Stimulated activated CD8-positive, alpha-beta memory T cell treated with anti-CD3 and anti-CD28 coated beads, Interleukin-15, amount 100 ng/mL, for 48 hours (primary cell): ENCODE measurements at regions not wholly inside any gene's neighbourhood (a gene's known extent, or its start where the extent isn't known, plus 50 kb on each side); places are given as distances from the start of the nearest gene placed in this dataset.

Experiments used
- DNase-seq, 2 donors: peaks; one replicate each; pipeline ENCODE4 v3.0.0-alpha.2; 2020; ENCODE audit warnings: low read depth in 2 of 2

GRCh38 chr12:92582475-92582874 is 120.3 kb upstream of the PLEKHG7 start:
- no peak for DNase-seq

- no peak for DNase-seq
These were observed 121.2 kb upstream of the PLEKHG7 start for GRCh38 chr12:92581604-92582003.

- no peak for DNase-seq
These were observed 127.7 kb upstream of the PLEKHG7 start for GRCh38 chr12:92574911-92575570.

- no peak for DNase-seq
These were observed 128.6 kb upstream of the PLEKHG7 start for GRCh38 chr12:92574051-92574783.

- no peak for DNase-seq
These were observed 129.7 kb upstream of the PLEKHG7 start for GRCh38 chr12:92573104-92573503.

GRCh38 chr12:92571844-92572543 is 130.8 kb upstream of the PLEKHG7 start:
- DNase-seq: no peak

- DNase-seq: no peak
These were observed 131.6 kb upstream of the PLEKHG7 start for GRCh38 chr12:92571169-92571568.

GRCh38 chr12:92570056-92570753 is 132.6 kb upstream of the PLEKHG7 start:
- peak in 1 of 2 donors; percentile 15 for DNase-seq

- no peak for DNase-seq
These were observed 134.1 kb upstream of the PLEKHG7 start for GRCh38 chr12:92568691-92569090.

GRCh38 chr12:92566448-92567019 is 136.3 kb upstream of the PLEKHG7 start:
- no peak for DNase-seq

- no peak for DNase-seq
These were observed 139.0 kb upstream of the PLEKHG7 start for GRCh38 chr12:92563819-92564218.

GRCh38 chr12:92562063-92562734 is 140.6 kb upstream of the PLEKHG7 start:
- DNase-seq: no peak

GRCh38 chr12:92561543-92561899 is 141.3 kb upstream of the PLEKHG7 start:
- DNase-seq: no peak

- no peak for DNase-seq
These were observed 141.9 kb upstream of the PLEKHG7 start for GRCh38 chr12:92560713-92561542.

GRCh38 chr12:92558806-92559205 is 144.0 kb upstream of the PLEKHG7 start:
- no peak for DNase-seq

- no peak for DNase-seq
These were observed 144.5 kb upstream of the PLEKHG7 start for GRCh38 chr12:92558215-92558773.

GRCh38 chr12:92557422-92557724 is 145.4 kb upstream of the PLEKHG7 start:
- DNase-seq: no peak

GRCh38 chr12:92556637-92557421 is 146.0 kb upstream of the PLEKHG7 start:
- no peak for DNase-seq

- no peak for DNase-seq
These were observed 146.6 kb upstream of the PLEKHG7 start for GRCh38 chr12:92556141-92556540.
